GM12874 (cell line): ENCODE measurements at regions not wholly inside any gene's neighbourhood (a gene's known extent, or its start where the extent isn't known, plus 50 kb on each side); places are given as distances from the start of the nearest gene placed in this dataset.

Source experiments
- TF ChIP-seq, protein P1 (sequence below): IDR thresholded peaks from 2 replicates; pipeline ENCODE4 v1.5.1; 2011; ENCODE audit warnings: low read depth, mild to moderate bottlenecking, control low read depth, low read length, moderate library complexity; ENCODE audit not compliant: insufficient read depth

DNA sequence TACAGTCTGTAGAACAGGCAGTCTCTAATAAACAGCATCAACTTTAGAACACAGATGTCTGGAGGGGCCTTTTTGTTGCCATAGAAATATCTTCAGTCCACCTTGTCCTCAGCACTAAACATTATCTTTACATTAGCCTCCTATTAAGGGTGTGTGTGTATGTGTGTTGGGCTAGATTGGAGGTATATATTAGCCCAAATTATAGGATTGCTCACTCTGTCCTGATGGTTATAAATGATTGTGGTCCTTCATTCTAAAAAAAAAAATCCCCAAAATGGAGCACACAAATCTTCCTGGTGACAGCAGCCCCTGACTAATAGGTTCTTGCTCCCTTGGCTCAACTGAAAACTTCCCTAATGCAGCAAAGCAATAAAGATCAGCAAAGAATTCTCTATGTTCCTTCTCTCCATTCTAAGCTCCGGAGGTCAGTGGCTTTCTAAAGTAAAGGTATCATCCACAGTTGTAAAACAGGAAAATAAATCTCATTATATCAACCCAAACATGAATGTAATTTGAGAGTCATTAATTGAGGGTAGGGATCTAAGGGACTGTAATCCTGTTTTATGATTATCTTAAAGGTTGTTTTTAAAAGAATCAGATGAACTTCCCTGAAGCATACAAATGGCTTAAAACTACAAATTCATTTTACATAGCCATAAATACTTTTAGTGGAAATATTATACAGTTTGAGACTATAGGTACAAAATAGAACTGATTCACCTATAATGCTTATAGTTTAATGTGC lies 232.7 kb downstream of the KLF12 start:
- TF ChIP-seq, protein P1, sequence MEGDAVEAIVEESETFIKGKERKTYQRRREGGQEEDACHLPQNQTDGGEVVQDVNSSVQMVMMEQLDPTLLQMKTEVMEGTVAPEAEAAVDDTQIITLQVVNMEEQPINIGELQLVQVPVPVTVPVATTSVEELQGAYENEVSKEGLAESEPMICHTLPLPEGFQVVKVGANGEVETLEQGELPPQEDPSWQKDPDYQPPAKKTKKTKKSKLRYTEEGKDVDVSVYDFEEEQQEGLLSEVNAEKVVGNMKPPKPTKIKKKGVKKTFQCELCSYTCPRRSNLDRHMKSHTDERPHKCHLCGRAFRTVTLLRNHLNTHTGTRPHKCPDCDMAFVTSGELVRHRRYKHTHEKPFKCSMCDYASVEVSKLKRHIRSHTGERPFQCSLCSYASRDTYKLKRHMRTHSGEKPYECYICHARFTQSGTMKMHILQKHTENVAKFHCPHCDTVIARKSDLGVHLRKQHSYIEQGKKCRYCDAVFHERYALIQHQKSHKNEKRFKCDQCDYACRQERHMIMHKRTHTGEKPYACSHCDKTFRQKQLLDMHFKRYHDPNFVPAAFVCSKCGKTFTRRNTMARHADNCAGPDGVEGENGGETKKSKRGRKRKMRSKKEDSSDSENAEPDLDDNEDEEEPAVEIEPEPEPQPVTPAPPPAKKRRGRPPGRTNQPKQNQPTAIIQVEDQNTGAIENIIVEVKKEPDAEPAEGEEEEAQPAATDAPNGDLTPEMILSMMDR: no peak

DNA sequence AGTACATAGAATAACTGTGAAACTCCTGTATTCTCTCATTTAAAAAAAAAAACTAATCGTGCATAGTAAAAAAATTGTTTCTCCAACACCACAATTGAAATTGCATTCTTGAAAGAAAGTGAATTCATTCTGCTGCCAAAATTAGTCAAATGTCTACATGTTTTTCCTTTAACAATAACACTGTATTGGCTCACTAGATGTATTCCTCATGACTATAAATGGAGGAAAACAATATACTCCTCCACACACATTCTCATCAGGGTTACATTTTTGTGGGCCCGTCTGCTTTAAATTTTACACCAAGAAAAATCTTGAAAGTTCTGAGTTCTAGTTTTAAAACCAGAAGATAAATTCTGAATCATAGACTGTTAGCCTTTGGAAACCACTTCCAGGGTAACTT lies 233.6 kb downstream of the KLF12 start:
- TF ChIP-seq, protein P1: no peak

DNA sequence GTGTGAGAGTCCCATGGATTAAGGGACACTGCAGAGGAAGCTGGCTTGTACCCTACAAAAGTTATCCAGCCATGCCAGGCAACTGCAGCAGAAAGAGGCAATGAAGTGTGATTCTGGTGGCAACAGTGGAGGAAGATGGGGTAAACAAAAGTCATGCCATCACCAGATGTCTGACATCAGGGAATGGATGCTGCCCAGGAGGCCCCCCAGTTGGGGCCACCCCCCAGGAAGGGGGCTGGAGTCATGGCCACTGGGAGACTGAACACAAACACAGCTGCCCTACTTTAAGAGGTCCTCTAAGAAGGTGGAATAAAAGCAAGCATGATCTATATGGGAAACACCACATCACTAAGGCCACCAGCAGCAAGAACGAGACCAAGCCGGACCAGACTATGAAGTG lies 235.3 kb downstream of the KLF12 start:
- TF ChIP-seq, protein P1: no peak

DNA sequence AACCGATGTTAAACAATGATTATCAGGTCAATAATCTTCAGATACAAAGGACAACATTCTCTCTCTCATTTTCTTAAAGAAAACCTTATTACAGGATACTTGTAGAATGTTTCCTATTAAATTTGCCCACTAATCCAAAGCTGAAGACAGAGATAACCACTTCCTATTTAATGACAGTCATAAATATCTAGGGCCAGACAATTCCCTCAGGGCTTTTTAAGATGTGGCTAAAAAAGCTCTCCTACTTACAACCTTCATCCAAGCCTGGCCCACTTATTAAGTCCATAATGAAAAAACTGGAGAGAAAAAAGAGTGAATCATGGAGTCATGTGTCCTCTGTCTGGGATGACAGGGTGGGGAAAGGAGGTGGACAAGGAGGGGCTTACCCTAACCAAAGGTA lies 235.9 kb downstream of the KLF12 start:
- TF ChIP-seq, protein P1: no peak

DNA sequence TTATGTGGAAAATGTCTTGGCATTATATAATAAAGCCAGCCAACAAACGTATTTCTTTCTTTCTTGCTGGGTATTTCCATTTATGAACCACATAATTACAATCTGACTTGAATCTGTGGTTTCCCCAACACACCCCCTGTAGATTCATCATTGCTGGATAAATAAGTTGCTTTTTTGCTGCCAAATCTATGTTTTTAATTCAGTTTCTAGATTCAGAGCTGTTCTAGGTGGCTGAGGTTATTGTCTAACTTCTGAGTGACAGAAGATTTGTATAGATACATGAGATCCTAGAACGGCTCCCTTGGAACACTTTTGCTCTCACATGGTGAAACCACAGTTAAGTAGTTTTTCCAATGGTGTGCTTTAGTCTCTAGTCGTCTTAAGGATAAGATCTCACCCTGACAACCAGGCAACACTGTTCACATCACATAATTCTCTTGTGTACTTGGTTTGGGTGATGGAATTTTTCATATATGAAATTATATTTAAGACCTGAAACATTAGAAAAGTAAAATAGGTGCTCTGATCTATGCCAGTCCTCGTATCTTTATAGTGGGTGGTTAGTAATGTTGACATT lies 239.1 kb downstream of the KLF12 start:
- TF ChIP-seq, protein P1: no peak

DNA sequence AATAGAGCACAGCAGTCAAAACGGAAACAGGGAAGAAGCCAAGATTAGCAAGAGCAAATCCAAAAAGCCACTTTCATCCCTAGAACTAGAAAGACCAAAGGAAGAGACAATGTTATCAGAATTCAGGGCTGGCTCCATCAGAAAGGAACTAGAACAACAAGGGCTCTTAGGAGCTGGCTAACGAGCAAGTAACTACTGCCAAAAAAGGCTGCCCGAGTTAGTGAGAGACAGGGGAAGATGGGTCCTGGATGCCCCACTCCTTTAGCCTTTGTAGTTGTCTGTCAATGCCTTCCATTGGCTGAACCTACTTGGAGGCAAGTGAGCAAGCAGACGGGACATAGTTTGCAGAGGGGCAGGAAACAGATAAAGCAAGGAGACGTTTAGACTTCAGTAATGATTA lies 240.4 kb downstream of the KLF12 start:
- TF ChIP-seq, protein P1: no peak

- TF ChIP-seq, protein P1: no peak
Measured at GRCh38 chr13:73891805-73892204, 242.4 kb downstream of the KLF12 start.
